DOHH2 (cell line): ENCODE measurements at regions not wholly inside any gene's neighbourhood (a gene's known extent, or its start where the extent isn't known, plus 50 kb on each side); places are given as distances from the start of the nearest gene placed in this dataset.

Experiments used
- EZH2phosphoT487 ChIP-seq: fragments of 200-600 bp; sonication (generic); IDR thresholded peaks from 2 replicates; pipeline ENCODE4 v1.6.1; 2017; ENCODE audit warnings: borderline replicate concordance, mild to moderate bottlenecking, antibody characterized with exemption, low read length, moderate library complexity, mixed read lengths
- TF ChIP-seq, protein P1 (sequence below): fragments of 200-600 bp; sonication (generic); IDR thresholded peaks from one replicate; pipeline ENCODE4 v1.5.1; 2014; ENCODE audit warnings: antibody characterized with exemption, mild to moderate bottlenecking, low read depth, low read length; ENCODE audit not compliant: poor library complexity, severe bottlenecking

DNA sequence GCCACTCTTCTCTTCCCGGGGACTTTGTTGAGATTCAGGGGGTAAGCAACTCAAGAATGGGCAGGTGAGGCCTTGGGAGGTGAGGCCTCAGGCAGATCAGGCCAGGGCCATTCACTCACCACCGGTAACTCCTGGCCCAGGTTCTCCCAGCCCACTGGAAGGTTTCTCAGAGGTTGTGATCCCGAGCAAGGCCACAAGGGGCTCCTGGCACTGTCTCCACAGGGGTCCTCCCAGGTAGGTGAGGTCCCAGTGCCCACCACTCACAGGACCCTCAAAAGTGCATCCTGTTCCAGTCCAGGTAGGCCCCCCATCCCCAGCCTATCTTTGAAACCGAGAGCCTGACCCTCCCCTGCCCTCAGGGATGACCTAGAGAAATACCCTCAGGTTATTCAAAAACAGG, 236.1 kb downstream of the BUB3 start:
- TF ChIP-seq, protein P1, sequence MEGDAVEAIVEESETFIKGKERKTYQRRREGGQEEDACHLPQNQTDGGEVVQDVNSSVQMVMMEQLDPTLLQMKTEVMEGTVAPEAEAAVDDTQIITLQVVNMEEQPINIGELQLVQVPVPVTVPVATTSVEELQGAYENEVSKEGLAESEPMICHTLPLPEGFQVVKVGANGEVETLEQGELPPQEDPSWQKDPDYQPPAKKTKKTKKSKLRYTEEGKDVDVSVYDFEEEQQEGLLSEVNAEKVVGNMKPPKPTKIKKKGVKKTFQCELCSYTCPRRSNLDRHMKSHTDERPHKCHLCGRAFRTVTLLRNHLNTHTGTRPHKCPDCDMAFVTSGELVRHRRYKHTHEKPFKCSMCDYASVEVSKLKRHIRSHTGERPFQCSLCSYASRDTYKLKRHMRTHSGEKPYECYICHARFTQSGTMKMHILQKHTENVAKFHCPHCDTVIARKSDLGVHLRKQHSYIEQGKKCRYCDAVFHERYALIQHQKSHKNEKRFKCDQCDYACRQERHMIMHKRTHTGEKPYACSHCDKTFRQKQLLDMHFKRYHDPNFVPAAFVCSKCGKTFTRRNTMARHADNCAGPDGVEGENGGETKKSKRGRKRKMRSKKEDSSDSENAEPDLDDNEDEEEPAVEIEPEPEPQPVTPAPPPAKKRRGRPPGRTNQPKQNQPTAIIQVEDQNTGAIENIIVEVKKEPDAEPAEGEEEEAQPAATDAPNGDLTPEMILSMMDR: peak; percentile 58
- no peak for TF ChIP-seq EZH2phosphoT487
